ENCODE measurements at regions not wholly inside any gene's neighbourhood (a gene's known extent, or its start where the extent isn't known, plus 50 kb on each side); places are given as distances from the start of the nearest gene placed in this dataset.

DNA sequence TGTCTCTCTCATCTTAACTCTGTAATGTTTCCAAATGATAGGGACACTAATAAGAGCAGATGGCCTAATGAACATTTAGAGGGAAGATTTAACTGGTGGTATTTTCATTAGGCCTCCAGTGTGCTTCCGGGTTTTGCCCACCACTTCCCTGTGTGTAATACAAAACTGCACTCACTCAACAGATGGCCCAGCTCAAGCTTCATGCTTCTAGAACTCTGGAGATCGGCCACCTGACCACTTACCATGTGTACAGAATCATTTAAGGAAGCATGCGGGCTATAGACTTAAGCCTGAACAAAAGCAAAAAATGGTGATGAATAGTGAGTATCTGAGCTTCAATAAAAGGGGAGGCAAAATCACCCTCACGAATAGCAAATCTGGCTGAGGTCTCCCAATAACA is 89.3 kb downstream of the SH2D1A start:
- H3K27ac Mint-ChIP-seq: no peak overlapping the region
- Histone ChIP-seq H3K4me2 (replicated peaks; ENCODE audit: extremely low read depth, low read length, poor library complexity, severe bottlenecking) (no peak overlapping the region), H3K27ac (ENCODE audit: low read depth in 1 of 2, low read length in 2 of 2) (no peak overlapping the region), H3K9ac (ENCODE audit: insufficient read depth, low read length, poor library complexity, severe bottlenecking) (no peak overlapping the region), H3K4me3 (replicated peaks in 1 of 3; ENCODE audit: low read depth in 2 of 3, low read length in 3 of 3) (no peak overlapping the region), H4K20me1 (ENCODE audit: insufficient read depth, low read length) (no peaks in the 10 kb centered on the region), H3K4me1 (ENCODE audit: control insufficient read depth in 1 of 2, insufficient read depth in 2 of 2, low read length in 2 of 2) (no peaks in the 10 kb centered on the region), H3K9me3 (replicated peaks in 1 of 2; ENCODE audit: control insufficient read depth in 1 of 2, insufficient read depth in 1 of 2, low read length in 2 of 2) (no peaks in the 10 kb centered on the region), H3K27me3 (ENCODE audit: control insufficient read depth in 2 of 2, insufficient read depth in 2 of 2, low read length in 2 of 2) (no peaks in the 10 kb centered on the region), H3K79me2 (ENCODE audit: insufficient read depth, low read length) (no peaks in the 10 kb centered on the region), H2AFZ (ENCODE audit: insufficient read depth, low read depth, low read length, poor library complexity, severe bottlenecking) (no peak overlapping the region), H3K36me3 (replicated peaks in 1 of 2; ENCODE audit: control insufficient read depth in 1 of 2, insufficient read depth in 2 of 2, low read length in 2 of 2) (no peaks in the 10 kb centered on the region)
- H3K4me3 Mint-ChIP-seq: no peak overlapping the region
- H3K4me1 Mint-ChIP-seq: no peaks in the 10 kb centered on the region
- intact Hi-C loops (cut with micrococcal nuclease): no loop called here
- WGBS (ENCODE audit: insufficient coverage): no CpG with 5 or more reads among the region's 4 CpGs
- H3K9me3 Mint-ChIP-seq: no peaks in the 10 kb centered on the region
- TF ChIP-seq CTCF (IDR thresholded peaks at IDR 0.05): no peak
- no peaks in the 10 kb centered on the region for H3K36me3 Mint-ChIP-seq
- H3K27me3 Mint-ChIP-seq (ENCODE audit: low read depth in 3 of 3): peaks cover 0 to 5% (median 0%) of the 10 kb centered on the region in 3 donors
- DNase-seq: no peak

DNA sequence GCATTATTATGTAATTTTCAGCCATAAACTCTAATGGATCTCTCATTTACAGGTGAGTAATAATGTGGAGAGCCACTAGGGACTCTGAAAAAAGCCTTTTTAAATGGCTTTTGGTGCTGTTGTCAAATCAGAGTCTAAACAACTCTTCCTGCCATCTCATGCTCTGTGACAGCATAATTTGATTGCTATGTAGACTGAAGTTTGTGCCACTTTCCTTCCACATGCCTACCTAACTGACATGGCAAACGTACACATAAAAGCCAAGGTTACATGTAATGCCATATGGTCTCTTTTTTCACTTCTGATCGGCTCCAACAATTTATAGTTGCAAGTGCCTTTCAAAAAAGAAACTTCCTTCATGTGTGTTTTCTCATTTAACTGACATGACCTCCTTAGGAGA is 94.3 kb downstream of the SH2D1A start:
- no peaks in the 10 kb centered on the region for H3K9me3 ChIP-seq (replicated peaks in 1 of 2; ENCODE audit: control insufficient read depth in 1 of 2, insufficient read depth in 1 of 2, low read length in 2 of 2)
- no peak for DNase-seq
- no peak overlapping the region for H2AFZ ChIP-seq (ENCODE audit: insufficient read depth, low read depth, low read length, poor library complexity, severe bottlenecking)
- H3K27me3 Mint-ChIP-seq (ENCODE audit: low read depth in 3 of 3): peaks cover 0 to 5% (median 2%) of the 10 kb centered on the region in 3 donors
- H4K20me1 ChIP-seq (ENCODE audit: insufficient read depth, low read length): no peaks in the 10 kb centered on the region
- no peaks in the 10 kb centered on the region for H3K27me3 ChIP-seq (ENCODE audit: control insufficient read depth in 2 of 2, insufficient read depth in 2 of 2, low read length in 2 of 2)
- intact Hi-C loops (cut with micrococcal nuclease): no loop called here
- H3K79me2 ChIP-seq (ENCODE audit: insufficient read depth, low read length): no peaks in the 10 kb centered on the region
- no peak for TF ChIP-seq CTCF (IDR thresholded peaks at IDR 0.05)
- H3K9me3 Mint-ChIP-seq: peaks cover 0 to 2% (median 0%) of the 10 kb centered on the region in 7 donors
- no peaks in the 10 kb centered on the region for H3K36me3 Mint-ChIP-seq
- no peaks in the 10 kb centered on the region for H3K36me3 ChIP-seq (replicated peaks in 1 of 2; ENCODE audit: control insufficient read depth in 1 of 2, insufficient read depth in 2 of 2, low read length in 2 of 2)
- no peak overlapping the region for H3K4me3 ChIP-seq (replicated peaks in 1 of 3; ENCODE audit: low read depth in 2 of 3, low read length in 3 of 3)
- H3K27ac Mint-ChIP-seq: no peak overlapping the region
- no peak overlapping the region for H3K4me2 ChIP-seq (replicated peaks; ENCODE audit: extremely low read depth, low read length, poor library complexity, severe bottlenecking)
- H3K4me1 ChIP-seq (ENCODE audit: control insufficient read depth in 1 of 2, insufficient read depth in 2 of 2, low read length in 2 of 2): no peaks in the 10 kb centered on the region
- no peaks in the 10 kb centered on the region for H3K4me1 Mint-ChIP-seq
- H3K9ac ChIP-seq (ENCODE audit: insufficient read depth, low read length, poor library complexity, severe bottlenecking): no peak overlapping the region
- H3K27ac ChIP-seq (ENCODE audit: low read depth in 1 of 2, low read length in 2 of 2): no peak overlapping the region
- no peak overlapping the region for H3K4me3 Mint-ChIP-seq
- WGBS (ENCODE audit: insufficient coverage): no CpG with 5 or more reads among the region's 2 CpGs

Data from CD14-positive monocyte (primary cell).